Tibial artery (tissue), 4 donors: ENCODE measurements at regions not wholly inside any gene's neighbourhood (a gene's known extent, or its start where the extent isn't known, plus 50 kb on each side); places are given as distances from the start of the nearest gene placed in this dataset.

ENCODE experiments used
- DNase-seq, 2 donors: peaks; one replicate each; pipeline ENCODE4 v3.0.0-alpha.2; 2019
- H3K27ac ChIP-seq, 2 donors: fragments of 200-600 bp; sonication (generic) in 1 of 2; 1 replicate in 1 of 2; 2 replicates in 1 of 2; pipeline ENCODE4 v1.5.1; 2018 to 2019; ENCODE audit warnings: mild to moderate bottlenecking in 1 of 2
- H3K27me3 ChIP-seq, 2 donors: fragments of 200-600 bp; sonication (generic) in 1 of 2; one replicate each; pipeline versions ENCODE4 v1.5.1 to v1.6.0; 2016 to 2019
- H3K36me3 ChIP-seq, 3 donors: fragments of 200-600 bp; sonication (generic) in 2 of 3; one replicate each; pipeline ENCODE4 v1.5.1; 2016 to 2019; ENCODE audit warnings: mild to moderate bottlenecking in 2 of 3
- H3K4me1 ChIP-seq, 4 donors: fragments of 200-600 bp; sonication (generic) in 2 of 4; 1 replicate in 3 of 4; 2 replicates in 1 of 4; pipeline ENCODE4 v1.5.1; 2016 to 2019
- H3K4me3 ChIP-seq, 2 donors: fragments of 200-600 bp; sonication (generic) in 1 of 2; 1 replicate in 1 of 2; 2 replicates in 1 of 2; pipeline ENCODE4 v1.5.1; 2018 to 2019; ENCODE audit warnings: mild to moderate bottlenecking in 2 of 2
- H3K9me3 ChIP-seq, 3 donors: fragments of 200-600 bp; sonication (generic) in 1 of 3; one replicate each; pipeline ENCODE4 v1.5.1; 2016 to 2019
- intact Hi-C: fragments of 100-400 bp; cut with DNase I; formaldehyde crosslinking; loops from one replicate; pipeline ENCODE4 v1.15.0; 2023; ENCODE audit warnings: low total_unique reads
- TF ChIP-seq, protein P1 (sequence below), 2 experiments: fragments of 200-600 bp in 1 of 2; fragments of 450-650 bp in 1 of 2; IDR thresholded peaks; one replicate each; pipeline ENCODE4 v1.5.1; 2017 to 2019; ENCODE audit warnings: antibody characterized with exemption in 2 of 2, mild to moderate bottlenecking in 1 of 2, moderate library complexity in 1 of 2

DNA sequence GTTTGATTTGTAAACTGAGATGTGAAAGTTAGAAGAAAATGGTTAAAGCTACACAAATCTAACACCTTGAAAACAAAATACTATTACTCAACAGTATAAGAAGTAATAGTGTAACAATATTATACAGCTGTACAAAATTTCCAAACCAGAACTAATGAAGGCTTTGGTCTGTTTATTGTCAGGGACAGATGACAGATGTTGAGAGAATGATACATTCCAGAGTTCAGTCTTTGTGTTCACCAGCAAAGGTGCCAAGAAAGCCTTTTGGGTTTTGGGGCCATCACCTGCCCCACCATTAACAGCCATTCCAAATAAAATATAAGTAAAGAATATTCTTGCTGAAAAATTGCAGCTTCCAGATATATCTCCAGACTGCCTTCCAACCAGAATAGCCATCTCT is 439.3 kb downstream of the PCDH20 start:
- Histone ChIP-seq H3K27ac (no peak overlapping the region), H3K36me3 (no peaks in the 10 kb centered on the region), H3K4me3 (no peak overlapping the region), H3K9me3 (peaks cover 0 to 5% (median 0%) of the 10 kb centered on the region in 3 donors), H3K4me1 (no peaks in the 10 kb centered on the region), H3K27me3 (no peaks in the 10 kb centered on the region)
- no peak for DNase-seq
- intact Hi-C loops: no loop called here
- TF ChIP-seq, protein P1, sequence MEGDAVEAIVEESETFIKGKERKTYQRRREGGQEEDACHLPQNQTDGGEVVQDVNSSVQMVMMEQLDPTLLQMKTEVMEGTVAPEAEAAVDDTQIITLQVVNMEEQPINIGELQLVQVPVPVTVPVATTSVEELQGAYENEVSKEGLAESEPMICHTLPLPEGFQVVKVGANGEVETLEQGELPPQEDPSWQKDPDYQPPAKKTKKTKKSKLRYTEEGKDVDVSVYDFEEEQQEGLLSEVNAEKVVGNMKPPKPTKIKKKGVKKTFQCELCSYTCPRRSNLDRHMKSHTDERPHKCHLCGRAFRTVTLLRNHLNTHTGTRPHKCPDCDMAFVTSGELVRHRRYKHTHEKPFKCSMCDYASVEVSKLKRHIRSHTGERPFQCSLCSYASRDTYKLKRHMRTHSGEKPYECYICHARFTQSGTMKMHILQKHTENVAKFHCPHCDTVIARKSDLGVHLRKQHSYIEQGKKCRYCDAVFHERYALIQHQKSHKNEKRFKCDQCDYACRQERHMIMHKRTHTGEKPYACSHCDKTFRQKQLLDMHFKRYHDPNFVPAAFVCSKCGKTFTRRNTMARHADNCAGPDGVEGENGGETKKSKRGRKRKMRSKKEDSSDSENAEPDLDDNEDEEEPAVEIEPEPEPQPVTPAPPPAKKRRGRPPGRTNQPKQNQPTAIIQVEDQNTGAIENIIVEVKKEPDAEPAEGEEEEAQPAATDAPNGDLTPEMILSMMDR (IDR thresholded peaks at IDR 0.05): no peak

DNA sequence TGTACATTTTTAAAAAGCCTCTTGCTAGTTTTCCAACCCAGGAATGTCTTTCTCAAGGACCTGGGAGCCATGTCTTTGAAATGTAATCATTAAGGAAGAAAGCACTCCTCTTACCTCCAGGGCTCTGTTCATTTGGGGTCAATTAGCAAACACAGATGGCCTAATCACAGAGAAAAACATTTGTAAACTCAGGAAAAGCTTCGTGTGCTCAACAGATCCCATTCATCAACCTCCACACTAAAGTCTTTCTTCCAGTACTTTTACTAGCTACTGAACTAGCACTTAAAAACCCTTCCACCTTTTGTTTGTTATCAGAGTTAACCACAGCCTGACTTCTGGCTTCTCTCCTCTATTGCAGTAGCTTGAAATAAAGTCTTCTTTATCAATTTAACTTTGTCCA is 441.4 kb downstream of the PCDH20 start:
- no peak for DNase-seq
- intact Hi-C loops: no loop called here
- no peaks in the 10 kb centered on the region for H3K36me3 ChIP-seq
- TF ChIP-seq, protein P1 (IDR thresholded peaks at IDR 0.05): no peak
- H3K4me3 ChIP-seq: no peak overlapping the region
- peaks cover 0 to 5% (median 0%) of the 10 kb centered on the region in 3 donors for H3K9me3 ChIP-seq
- no peak overlapping the region for H3K27ac ChIP-seq
- H3K27me3 ChIP-seq: no peaks in the 10 kb centered on the region
- H3K4me1 ChIP-seq: no peaks in the 10 kb centered on the region

DNA sequence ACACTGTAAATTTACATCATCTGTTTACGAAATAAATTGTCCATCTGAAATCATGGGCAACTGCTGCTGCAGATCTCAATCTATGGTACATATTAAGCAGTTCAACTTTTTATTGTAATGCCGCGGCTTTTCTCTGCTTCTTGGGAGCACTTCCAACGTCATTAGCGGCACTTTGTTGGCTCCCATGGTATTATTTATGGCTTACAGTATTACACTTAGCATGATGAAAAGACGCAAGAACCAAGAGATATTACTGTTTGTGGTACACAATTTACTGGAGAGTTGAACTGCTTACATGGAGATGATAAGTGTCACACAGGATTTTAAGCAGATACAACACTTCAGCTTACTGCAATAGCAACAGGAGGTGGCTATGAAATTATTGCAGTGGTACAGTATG is 442.1 kb downstream of the PCDH20 start:
- no peaks in the 10 kb centered on the region for H3K36me3 ChIP-seq
- intact Hi-C loops: no loop called here
- peaks cover 0 to 5% (median 0%) of the 10 kb centered on the region in 3 donors for H3K9me3 ChIP-seq

DNA sequence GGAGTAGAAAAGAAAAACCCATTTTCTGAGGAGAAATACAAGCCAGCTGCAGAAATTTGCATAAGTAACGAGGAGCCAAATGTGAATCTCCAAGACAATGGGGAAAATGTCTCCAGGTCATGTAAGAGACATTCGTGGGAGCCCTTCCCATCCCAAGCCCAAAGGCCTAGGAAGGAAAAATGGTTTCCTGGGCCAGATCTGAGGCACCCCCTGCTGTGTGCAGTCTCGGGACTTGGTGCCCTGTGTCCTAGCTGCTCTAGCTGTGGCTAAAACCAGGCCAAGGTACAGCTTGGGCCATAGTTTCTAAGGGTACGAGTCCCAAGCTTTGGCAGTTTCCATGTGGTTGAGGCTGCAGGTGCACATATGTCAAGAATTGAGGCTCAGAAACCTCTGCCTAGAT is 444.9 kb downstream of the PCDH20 start:
- Histone ChIP-seq H3K36me3 (no peaks in the 10 kb centered on the region), H3K27me3 (no peaks in the 10 kb centered on the region), H3K4me3 (no peak overlapping the region), H3K27ac (no peak overlapping the region), H3K4me1 (no peaks in the 10 kb centered on the region), H3K9me3 (peaks cover 0 to 5% (median 0%) of the 10 kb centered on the region in 3 donors)
- TF ChIP-seq, protein P1 (IDR thresholded peaks at IDR 0.05): no peak
- DNase-seq: no peak
- intact Hi-C loops: no loop called here

More for the DNA sequence above, 442.1 kb downstream of the PCDH20 start:
- H3K4me1 ChIP-seq: no peaks in the 10 kb centered on the region
- no peak for DNase-seq
- no peaks in the 10 kb centered on the region for H3K27me3 ChIP-seq
- no peak overlapping the region for H3K4me3 ChIP-seq
- TF ChIP-seq, protein P1 (IDR thresholded peaks at IDR 0.05): no peak
- H3K27ac ChIP-seq: no peak overlapping the region

DNA sequence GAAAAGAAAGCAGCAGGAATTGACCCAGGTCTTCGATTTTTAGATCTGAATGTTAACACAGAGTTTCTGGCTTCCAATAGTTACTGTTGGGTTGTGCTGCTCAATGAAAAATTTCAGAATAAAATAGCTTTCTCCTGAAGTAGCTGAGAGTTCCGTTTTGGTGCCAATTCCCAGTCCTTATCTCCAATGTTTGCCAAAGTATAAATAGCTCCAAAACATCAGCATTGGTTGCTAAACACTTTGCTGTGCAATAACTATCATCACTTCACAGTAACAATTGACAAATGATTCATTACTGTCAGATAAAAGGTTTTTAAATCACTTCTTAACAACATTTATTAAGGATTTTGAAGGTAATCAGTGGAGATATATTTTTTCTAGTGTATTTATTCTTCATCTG is 446.0 kb downstream of the PCDH20 start:
- H3K9me3 ChIP-seq: peaks cover 0 to 5% (median 0%) of the 10 kb centered on the region in 3 donors
- TF ChIP-seq, protein P1 (IDR thresholded peaks at IDR 0.05): no peak
- no peak for DNase-seq
- intact Hi-C loops: no loop called here
- H3K27me3 ChIP-seq: no peaks in the 10 kb centered on the region
- H3K4me3 ChIP-seq: no peak overlapping the region
- H3K36me3 ChIP-seq: no peaks in the 10 kb centered on the region
- H3K4me1 ChIP-seq: no peaks in the 10 kb centered on the region
- H3K27ac ChIP-seq: no peak overlapping the region

DNA sequence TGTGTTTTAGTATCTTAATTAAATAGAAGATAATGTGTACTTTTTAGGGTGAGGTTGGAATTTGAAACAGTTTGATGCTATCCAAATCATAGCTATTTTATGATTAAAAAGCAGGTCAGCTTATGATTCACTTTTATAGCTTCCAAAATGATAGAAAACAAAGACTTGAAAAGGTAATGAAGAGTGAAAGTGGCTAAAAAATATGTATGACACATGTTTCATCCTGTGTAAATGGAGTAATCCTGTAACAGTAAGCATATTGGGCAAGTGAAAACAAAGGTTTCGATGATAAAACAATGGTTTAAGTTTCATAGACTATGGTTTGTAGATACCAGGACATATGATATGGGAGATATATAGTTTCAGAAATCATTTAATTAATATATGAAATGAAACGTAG is 456.2 kb downstream of the PCDH20 start:
- Histone ChIP-seq H3K27me3 (no peaks in the 10 kb centered on the region), H3K9me3 (no peaks in the 10 kb centered on the region), H3K36me3 (no peaks in the 10 kb centered on the region), H3K4me3 (no peak overlapping the region), H3K27ac (no peak overlapping the region), H3K4me1 (no peaks in the 10 kb centered on the region)
- TF ChIP-seq, protein P1 (IDR thresholded peaks at IDR 0.05): no peak
- intact Hi-C loops: no loop called here
- DNase-seq: no peak
